IPS-18c (cell line): ENCODE measurements at regions not wholly inside any gene's neighbourhood (a gene's known extent, or its start where the extent isn't known, plus 50 kb on each side); places are given as distances from the start of the nearest gene placed in this dataset.
"Not testable (repeated sequence)": the region's sequence is repeated elsewhere in the genome, so short reads cannot be mapped to it uniquely, and the experiment has no call there.

Experiments
- H3K4me3 ChIP-seq: 2 replicates; pipeline ENCODE4 v1.7.0; 2013; ENCODE audit warnings: low read depth, mild to moderate bottlenecking, low read length, moderate library complexity; ENCODE audit not compliant: insufficient read depth
- H3K9me3 ChIP-seq: one replicate; pipeline ENCODE4 v1.6.1; 2013; ENCODE audit warnings: mild to moderate bottlenecking, low read length, moderate library complexity; ENCODE audit not compliant: control insufficient read depth, insufficient read depth

DNA sequence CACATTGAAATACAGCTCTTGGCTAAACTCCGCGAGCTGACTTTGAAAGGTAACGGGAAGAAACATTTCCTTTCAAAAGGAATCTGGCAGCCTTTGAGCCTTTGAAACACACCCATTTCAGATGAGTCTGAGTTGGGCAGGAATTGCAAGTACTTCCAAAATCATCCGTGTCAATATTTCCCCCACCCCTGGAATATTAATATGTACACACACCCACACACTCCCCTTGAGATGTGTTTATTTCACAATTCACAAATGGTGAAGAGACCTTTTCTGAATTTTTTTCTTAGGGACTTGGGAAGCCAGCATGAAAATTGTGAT lies 438.7 kb upstream of the NRP1 start:
- Histone ChIP-seq H3K9me3 (peaks cover 2% of the 10 kb centered on the region), H3K4me3 (no peak overlapping the region)

DNA sequence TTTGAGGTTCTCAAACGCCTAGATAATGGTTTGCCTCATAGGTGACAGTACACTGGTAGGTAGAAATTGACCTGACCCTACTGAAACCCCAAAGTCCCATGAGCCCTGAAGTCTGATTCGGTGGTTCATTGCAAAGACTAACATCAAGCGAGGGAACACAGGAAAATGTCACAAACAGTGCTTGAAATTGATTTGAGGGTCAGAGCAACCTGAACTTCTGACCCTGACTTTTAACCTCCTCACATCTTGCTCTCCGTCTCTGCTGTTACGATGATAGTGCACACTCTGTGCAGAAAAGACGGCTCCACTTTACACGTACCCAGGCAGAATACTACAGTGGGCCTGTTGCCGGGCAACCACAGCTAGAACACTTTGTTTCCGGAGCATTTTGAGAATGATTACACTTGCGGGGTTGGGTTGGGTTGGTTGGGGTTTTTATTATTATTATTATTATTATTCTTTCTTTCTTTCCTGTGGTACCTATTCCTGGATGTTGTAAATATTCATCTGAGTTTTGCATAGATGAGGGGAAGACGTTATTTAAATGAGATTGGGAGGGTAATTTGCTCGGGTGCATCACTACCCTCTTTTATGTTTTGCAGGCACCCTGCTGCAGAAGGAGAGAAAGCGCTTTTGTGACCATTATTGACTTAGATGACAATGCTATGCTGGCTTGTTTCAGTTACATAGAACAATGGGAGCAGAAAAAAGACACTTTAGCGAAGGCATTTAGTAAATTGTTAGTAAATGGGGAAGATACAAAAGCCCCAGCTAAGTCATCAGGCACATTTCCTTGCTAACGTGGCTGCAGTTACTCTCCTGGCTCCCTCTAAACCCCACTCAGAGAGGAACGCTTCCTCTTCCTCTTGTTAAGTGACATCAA lies 438.1 kb upstream of the NRP1 start:
- Histone ChIP-seq H3K9me3 (peaks cover 2% of the 10 kb centered on the region), H3K4me3 (no peak overlapping the region)

DNA sequence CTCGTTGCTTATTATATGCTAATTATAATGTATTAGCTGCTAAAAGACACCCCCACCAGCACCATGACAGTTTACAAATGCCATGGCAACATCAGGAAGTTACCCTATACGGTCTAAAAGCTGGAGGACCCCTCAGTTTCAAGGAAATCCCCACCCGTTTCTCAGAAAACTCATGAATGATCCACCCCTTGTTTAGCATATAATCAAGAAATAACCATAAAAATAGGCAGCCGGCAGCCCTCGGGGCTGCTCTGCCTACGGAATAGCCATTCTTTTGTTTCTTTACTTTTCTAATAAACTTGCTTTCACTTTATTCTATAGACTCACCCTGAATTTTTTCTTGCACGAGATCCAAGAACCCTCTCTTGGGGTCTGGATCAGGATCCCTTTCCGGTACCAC lies 437.4 kb upstream of the NRP1 start:
- not testable (repeated sequence) for H3K4me3 ChIP-seq, H3K9me3 ChIP-seq

DNA sequence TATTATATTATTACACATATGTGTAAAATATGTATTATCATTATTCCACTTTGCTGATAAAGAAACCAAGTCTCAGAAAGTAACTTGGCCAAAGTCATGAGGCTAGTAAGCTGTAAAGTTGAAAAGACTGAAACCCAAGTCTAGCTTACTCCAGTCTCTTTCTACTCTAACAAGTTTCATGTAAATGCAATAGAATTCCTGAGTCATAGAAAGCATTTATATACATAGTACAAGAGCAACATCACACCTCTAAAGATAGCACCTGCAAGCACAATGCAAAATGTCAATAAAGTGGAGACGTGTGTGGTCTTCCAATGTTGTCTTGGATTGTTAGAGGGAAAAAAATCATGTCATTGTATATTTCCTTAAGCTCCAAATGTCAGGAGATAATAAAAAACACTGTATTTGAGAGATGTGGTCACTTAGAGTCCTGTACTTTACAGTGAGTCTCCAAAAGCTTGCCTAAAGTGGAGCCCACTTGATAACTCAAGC lies 430.3 kb upstream of the NRP1 start:
- H3K4me3 ChIP-seq = no peak overlapping the region
- H3K9me3 ChIP-seq = peaks cover 2% of the 10 kb centered on the region

DNA sequence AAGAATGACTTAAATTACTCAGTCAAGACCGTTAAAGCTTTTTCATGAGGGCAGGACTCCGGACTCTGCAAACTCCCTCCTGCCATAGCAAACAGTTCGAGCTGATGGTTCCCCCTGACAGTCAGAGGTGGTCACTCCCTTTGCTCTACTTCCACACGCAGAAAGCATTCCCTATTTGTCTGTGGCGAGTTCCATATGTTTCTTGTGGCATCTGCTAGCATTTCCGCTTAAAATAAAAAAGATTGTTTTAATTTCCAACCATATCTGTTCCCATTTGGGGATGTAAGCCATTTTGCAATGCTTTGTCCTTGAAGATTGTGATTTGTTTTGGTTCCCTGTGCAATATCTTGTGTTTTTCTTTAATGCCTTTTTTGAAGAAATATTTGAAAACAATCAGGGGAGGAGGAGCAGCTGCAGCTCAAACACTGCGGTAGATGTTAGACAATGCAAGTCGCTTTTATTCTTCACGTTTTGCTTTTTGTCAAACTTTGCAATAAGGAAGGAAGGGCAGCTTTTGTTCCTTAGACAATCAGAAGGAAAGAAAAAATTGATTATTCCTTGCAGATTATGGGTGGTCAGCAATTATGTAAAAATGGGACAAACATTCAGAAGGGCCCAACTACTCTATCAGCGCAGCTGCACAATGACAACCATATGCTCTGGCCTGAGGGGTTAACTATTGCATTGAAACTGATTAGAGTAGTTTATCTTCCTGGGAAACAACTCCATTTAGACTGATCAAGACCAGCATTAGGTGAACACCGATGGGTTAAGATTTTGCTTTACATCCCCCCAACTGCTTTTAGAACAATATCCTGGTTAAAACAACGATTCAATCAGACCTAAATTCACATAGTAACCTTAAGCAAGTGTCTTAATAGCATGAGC lies 425.8 kb upstream of the NRP1 start:
- H3K4me3 ChIP-seq = no peak overlapping the region
- no peaks in the 10 kb centered on the region for H3K9me3 ChIP-seq

DNA sequence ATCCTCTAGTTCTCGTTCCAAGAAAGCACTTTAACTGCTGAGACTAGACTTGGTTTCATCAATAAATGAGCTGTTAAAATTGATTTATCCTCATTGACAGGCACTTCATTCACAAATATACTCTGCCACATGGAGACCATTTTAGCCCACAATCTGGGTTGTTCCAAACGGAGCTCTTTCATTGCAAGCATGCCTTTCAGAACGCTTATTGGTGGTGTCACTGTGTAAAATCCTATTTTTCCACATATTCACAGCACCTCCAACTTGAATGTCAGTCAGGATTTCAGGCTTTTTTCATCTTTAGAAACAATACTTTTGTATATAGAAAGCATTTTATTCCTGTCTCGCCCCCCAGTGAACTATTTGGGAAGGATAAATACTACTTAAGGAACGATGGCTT lies 424.7 kb upstream of the NRP1 start:
- Histone ChIP-seq H3K9me3 (no peaks in the 10 kb centered on the region), H3K4me3 (no peak overlapping the region)

DNA sequence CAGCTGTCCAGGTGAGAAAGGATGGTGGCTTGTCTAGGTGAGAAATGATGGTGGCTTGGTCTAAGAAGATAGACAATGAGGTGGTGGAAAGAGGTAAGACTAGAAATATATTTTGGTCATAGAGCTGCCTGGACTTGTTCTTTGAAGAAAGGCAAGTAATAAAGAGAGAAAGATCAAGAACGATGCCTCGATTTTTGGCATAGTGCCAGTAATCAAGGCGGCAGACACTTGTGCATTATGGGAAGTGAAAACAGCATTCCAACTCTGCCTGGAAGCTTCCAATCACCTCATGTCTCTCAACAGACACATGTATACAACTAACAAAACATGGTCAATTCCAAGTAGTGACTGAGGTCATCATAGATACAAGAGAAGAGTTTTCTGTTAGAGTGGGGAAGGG lies 423.8 kb upstream of the NRP1 start:
- no peak overlapping the region for H3K4me3 ChIP-seq
- H3K9me3 ChIP-seq = no peaks in the 10 kb centered on the region

DNA sequence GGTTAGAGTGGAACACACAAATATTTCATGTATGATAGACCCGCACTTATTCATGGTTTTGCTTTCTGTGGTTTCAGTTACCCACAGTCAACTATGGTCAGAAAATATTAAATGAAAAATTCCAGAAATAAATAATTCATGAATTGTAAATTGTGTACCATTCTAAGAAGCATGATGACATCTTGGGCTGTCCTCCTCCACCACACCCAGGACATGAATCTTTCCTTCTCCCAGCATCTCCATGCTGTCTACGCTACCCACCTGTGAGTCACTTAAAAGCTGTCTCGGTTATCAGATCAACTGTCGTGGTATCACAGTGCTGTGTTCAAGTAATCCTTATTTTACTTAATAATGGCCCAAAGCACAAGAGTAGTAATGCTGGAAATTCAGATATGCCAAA lies 419.6 kb upstream of the NRP1 start:
- H3K9me3 ChIP-seq = no peaks in the 10 kb centered on the region
- no peak overlapping the region for H3K4me3 ChIP-seq

DNA sequence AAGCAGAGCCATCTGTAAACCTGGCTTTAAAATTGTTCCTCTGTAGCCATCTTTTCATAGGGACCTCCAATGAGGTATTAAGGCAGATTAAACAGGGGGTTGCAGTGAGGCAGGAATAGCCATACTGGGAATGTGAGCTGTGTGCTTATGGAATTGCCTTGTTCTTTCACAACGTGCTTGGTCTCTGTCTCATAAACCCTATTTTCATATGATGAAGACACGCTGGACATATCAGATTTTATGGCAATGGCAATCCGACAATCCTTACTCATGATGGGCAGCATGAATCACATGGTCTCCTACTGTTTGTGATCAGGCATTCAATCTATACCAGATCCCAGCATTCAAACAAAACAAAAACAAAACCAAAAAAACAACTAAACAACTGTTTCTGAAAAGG lies 418.9 kb upstream of the NRP1 start:
- Histone ChIP-seq H3K4me3 (no peak overlapping the region), H3K9me3 (no peaks in the 10 kb centered on the region)

DNA sequence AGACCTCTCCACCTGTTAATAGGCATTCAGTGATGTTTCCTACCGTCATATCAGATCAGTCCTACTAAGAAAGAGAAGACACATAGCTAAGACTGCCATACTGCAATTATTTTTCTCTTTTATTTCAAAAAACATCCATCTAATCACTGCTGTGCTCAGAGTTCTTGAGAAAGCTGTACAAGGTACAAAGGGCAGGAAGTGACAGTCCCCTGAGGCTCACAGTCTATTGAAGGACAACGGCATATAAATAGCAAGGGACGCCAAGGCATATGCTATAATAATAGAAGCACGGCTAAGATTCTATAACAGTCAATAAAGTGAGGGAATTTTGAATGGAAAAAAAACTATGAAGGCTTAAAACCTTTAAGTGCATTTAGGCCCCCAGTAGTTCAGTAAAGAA lies 415.3 kb upstream of the NRP1 start:
- no peaks in the 10 kb centered on the region for H3K9me3 ChIP-seq
- H3K4me3 ChIP-seq = no peak overlapping the region

DNA sequence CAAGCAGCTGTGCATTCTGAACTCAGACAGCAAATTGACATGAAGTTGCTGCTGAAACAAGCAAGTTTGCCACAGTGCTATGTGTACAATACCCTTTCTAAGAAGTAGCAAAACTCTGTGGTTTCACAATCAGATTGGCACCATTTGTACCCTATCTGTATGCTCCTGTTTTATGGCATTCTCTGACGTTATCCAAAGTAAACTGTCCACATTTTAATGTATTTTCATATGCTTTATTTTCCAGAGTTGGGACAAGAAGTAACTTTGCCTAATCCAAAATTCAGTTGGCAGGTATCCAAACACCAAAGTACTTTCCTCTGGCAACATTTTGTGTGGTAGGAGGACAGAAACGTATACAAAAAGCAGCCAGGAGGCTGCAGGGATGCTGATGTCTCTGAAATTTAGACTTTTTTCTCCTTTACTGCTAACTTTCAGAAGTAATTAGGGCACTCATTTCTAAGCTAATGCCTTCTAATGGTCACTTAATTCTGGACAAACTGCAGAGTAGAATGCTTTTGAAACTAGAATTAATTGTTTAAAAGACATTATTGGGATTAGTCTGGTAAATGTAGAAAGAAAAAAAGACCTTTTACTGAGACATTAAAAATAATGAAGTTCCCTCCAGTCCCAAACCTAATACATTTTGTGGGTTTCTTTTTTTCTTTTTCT lies 414.7 kb upstream of the NRP1 start:
- no peak overlapping the region for H3K4me3 ChIP-seq
- no peaks in the 10 kb centered on the region for H3K9me3 ChIP-seq

DNA sequence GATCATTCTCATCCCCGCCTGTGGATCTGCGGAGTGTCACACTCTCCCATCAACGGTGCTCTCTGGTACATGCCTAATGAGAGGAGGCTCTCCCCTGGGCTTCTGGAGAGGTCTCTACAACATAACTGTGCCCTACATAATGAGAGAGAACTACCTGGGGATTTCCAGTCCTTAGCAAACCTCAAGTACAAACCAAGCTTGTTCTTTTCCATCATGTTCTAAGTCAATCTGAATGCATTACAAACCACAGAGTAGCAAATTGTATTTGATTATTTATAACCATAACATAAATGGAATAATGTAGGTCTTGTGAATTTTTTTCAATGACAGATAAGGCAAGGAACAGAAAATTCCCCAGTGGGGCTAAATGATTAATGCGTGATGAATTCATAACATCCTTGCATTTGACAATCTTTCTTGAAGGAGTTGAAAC lies 412.4 kb upstream of the NRP1 start:
- H3K4me3 ChIP-seq = no peak overlapping the region
- H3K9me3 ChIP-seq = no peaks in the 10 kb centered on the region

DNA sequence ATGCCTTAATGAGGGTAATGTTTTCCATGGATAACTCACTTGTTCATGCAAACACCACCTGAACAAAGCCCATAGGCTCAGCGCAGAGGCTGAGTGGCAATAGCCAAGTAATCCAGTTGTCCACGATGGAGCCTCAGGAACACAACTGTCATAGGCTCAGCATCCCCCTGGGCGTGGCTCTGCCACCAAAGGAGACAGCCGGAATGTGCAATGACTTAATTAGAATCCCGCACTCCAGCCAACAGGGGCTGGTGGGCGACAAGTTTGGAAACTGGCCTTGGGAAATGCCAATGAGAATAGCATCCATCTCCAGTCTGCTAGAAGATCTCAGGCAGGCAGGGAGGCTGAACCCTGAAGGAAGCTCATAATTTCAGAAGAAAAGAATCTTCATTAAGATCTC lies 411.7 kb upstream of the NRP1 start:
- no peak overlapping the region for H3K4me3 ChIP-seq
- no peaks in the 10 kb centered on the region for H3K9me3 ChIP-seq

DNA sequence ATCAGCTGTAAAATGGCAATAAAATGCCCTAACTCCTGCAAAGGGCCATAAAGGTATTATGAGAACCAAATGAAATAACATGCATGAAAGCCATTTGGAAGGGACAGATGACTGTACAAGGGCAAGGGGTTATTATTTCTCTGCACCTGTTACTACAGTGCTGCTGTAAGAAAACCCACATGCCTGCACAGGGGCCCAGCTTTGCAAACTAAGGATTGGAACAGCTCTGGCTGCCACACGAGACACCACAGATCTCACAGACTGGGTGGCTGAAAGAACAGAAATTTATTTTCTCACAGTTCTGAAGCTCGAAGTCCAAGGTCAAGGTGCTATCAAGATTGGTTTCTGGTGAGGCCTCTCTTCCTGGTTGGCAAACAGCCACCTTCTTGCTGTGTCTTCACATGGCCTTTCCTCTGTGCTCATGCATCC lies 409.0 kb upstream of the NRP1 start:
- H3K9me3 ChIP-seq = no peaks in the 10 kb centered on the region
- H3K4me3 ChIP-seq = no peak overlapping the region

DNA sequence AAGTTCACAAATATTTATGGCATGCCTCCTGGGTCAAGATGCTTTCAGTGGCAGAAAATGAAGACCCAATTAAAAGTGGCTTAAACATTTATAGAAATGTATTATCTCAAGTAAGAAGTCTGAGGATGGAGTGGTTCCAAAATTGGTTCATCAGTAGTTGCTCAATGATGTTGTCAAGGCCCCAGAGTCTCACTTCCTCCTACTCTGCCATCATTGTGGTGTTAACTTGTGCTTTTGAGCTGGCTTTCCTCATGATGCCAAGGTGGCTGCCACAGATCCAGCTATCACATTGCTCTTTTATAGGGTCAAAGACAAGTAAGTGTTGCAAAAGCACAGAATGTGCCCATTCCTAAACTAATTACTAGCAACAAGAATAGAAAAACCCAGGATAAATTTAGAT lies 404.6 kb upstream of the NRP1 start:
- Histone ChIP-seq H3K4me3 (no peak overlapping the region), H3K9me3 (no peaks in the 10 kb centered on the region)

DNA sequence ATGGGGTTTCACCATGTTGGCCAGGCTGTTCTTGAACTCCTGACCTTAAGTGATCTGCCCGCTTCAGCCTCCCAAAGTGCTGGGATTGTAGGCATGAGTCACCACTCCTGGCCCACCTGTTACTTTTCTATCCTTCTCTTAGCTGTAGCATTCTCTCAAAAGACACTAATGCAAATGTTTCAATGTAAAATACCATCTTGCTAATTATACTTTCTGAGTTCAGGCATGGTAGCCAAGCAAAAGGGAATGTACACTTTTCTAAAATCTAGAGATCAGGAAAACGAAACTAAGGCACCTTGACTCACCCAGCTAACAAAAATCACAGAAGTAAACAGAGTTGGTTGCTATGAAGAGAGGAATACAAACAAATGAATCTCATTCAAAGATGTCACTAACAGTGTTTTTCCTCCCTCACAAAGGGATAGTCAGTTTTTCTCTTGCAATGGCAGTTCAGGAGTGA lies 401.0 kb upstream of the NRP1 start:
- H3K9me3 ChIP-seq = no peaks in the 10 kb centered on the region
- no peak overlapping the region for H3K4me3 ChIP-seq

DNA sequence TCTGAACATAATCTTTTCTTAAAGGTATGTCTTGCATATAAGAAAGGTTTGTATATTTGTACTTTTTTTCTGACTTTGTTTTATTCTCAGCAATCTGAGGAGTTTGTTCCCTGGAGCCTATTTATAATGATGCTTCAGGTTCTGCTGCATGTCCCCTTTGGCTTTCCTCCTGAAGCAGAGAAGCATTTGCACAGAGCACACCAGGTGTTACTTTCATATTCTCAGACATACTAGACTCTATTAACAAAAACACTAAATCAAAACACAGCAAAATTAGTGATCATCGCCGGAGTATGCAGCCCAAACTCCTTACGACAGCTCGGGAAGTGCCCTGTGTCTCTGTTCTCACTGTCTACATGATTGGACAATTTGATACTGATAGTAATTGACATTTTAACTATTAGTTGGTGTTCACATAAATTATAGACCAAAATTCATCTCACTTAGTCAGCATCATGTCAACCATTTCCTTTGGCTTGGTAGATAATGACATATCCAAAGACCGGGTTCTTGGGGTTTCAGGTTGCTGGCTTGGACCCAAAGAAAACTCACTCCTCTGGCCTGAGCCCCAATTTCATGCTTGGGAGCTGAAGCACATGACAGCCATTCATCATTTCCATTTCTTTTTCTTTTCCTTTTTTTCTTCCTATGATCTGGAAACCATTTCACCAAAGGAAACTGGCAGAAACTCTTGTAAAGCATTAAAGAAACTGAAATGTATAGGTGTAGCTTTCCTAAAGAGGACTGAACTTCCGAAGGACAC lies 400.1 kb upstream of the NRP1 start:
- no peaks in the 10 kb centered on the region for H3K9me3 ChIP-seq
- H3K4me3 ChIP-seq = no peak overlapping the region
